Fibroblast of skin of left biceps (primary cell): ENCODE measurements at regions not wholly inside any gene's neighbourhood (a gene's known extent, or its start where the extent isn't known, plus 50 kb on each side); places are given as distances from the start of the nearest gene placed in this dataset.

Source experiments
- DNase-seq, 2 experiments: peaks; one replicate each; pipeline ENCODE4 v3.0.0-alpha.2; 2013; ENCODE audit warnings: low read depth in 2 of 2

- DNase-seq = no peak
Observed at GRCh38 chr10:28060031-28060607, 61.2 kb upstream of the ODAD2 start.

GRCh38 chr10:28058746-28059145 is 59.9 kb upstream of the ODAD2 start:
- DNase-seq = no peak

GRCh38 chr10:28054228-28054860 is 55.5 kb upstream of the ODAD2 start:
- peak; percentile 92 to 95 for DNase-seq

- DNase-seq = no peak
Observed at GRCh38 chr10:28049286-28049685, 50.4 kb upstream of the ODAD2 start.
